Iris pigment epithelial cell (primary cell): ENCODE measurements at regions not wholly inside any gene's neighbourhood (a gene's known extent, or its start where the extent isn't known, plus 50 kb on each side); places are given as distances from the start of the nearest gene placed in this dataset.
A peak's percentile ranks its signal among the peaks of the same experiment; 100 is the strongest.
"Not testable (repeated sequence)": the region's sequence is repeated elsewhere in the genome, so short reads cannot be mapped to it uniquely, and the experiment has no call there.

Experiments
- DNase-seq: peaks from one replicate; pipeline ENCODE4 v3.0.0-alpha.2; 2011; ENCODE audit warnings: low read depth

DNA sequence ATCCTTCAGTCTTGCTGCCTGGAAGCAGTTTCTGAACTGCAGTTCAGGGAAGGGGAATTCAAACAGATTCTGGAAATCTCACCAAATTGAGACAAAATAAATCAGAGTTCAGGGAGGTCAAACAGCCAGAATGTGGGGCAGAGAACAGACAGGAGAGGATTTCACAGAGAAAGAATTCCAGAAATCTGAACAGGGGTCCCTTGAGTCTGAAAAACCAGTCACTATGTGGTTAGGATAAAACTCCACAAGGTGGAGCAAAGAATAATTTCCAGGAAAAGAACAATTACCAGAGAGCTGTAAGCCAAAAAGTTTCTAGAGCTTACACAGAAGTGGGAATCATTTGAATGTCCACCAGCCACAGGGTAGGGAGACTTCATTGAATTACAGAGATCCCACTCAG is 84.7 kb downstream of the URB2 start:
- DNase-seq, result no peak

- no peak for DNase-seq
These were observed 88.3 kb downstream of the URB2 start for GRCh38 chr1:229714306-229714705.

DNA sequence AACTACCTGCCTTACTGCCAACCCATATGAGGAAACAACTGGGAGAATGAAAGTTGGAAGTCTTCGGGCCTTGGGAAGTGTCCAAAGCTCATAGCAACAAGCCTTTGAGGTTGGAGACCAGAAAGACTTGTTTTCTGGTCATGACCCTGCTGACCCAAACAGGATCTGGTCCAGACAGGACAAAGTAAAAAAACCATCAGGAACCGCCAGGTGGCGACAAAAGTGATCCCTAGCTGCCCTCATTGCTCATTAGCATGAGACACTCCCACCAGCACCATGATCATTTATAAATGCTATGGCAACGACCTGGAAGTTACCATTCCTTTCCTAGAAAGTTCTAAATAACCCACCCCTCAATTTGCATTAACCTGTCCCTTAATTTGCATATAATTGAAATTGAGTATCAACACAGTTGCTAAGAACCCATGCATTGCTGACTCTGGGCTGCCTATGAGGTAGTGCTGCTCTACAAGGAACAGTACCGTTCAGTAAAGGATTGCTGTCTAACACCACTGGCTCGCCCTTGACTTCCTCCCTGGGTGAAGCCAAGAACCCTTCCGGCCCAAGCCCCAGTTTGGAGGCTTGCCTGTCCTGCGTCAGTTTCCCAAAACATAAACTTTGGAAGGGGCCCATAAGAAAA is 89.0 kb downstream of the URB2 start:
- peak; percentile 6 for DNase-seq

- DNase-seq, result peak; percentile 34
These were observed 90.0 kb downstream of the URB2 start for GRCh38 chr1:229716069-229716468.

DNA sequence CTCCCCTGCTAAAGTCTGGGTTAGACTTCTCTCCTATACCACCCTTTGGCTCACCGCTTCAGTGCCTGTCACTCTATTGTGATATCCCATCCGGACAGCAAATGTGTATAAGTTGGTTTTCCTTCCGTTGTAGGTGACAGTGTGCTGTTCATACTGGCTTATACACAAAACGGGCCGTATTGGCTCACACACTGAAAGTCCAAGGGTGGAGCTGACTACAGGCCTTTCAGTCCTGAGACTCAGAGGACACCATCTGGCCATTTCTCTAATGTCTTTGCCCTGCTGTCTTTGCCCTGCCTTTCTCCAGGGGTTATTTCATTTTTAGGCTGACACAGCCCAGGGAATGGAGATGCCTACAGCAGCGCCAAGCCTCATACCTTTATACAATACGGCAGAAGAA is 90.7 kb downstream of the URB2 start:
- DNase-seq, result no peak

DNA sequence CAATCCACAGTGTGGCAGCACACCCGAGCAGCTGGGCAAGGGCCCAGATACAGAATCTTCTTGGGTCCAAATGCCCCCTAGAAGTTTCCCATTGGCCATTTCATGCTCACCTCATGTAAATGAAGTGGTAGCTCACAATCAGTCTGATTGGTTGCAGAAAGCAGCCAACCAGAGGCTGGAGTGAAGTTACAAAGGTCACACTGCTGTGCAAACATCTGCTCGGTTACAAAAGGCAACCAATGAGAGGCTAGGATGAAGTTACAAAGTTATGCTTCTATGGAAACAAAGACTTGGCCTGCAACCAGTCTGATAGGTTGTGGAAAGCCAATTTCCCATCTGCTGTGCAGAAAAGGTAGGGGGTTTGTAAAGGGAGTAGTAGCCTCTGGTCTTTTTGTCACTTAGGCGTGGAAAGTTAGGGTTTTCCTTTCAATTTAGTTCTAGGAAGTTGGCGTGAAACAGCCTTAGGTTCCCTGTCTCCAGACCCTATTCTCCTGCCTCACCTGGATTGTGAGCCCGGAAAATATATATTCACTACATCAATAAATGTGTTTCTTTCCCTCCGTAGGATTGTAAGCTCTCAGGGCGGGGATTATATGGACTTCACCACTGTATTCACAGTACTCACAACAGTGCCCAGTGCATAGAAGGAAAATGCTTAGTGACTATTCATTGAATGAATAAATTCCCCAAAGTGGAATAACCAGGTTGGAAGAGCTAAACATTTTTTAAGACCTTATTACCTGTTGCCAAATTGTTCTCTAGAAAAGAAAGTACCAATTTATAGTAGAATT is 91.9 kb downstream of the URB2 start:
- DNase-seq, result no peak

GRCh38 chr1:229726061-229726460 is 100.0 kb downstream of the URB2 start:
- no peak for DNase-seq

- DNase-seq, result no peak
These were observed 103.9 kb downstream of the URB2 start for GRCh38 chr1:229729916-229730315.

DNA sequence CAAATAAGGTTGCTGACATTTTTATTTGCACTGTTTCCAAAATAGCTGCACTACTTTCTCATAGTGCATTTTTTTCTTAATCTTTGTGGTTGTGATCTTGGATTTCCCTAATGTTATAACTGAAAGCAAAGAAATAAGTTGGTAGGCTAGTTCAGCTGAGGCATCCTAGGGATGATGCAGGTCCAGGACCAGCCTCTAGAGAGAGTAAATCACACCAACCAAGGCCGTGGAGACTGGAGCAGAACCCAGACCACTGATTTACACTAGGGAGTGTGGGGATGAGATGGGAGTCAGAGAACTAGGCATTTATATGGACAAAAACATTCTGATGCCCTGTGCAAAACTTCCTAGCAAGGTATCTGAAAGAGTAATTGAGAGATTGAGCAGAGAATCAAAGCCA is 104.5 kb downstream of the URB2 start:
- DNase-seq, result no peak

GRCh38 chr1:229732061-229732460 is 106.0 kb downstream of the URB2 start:
- DNase-seq, result no peak

GRCh38 chr1:229736376-229736775 is 110.3 kb downstream of the URB2 start:
- no peak for DNase-seq

DNA sequence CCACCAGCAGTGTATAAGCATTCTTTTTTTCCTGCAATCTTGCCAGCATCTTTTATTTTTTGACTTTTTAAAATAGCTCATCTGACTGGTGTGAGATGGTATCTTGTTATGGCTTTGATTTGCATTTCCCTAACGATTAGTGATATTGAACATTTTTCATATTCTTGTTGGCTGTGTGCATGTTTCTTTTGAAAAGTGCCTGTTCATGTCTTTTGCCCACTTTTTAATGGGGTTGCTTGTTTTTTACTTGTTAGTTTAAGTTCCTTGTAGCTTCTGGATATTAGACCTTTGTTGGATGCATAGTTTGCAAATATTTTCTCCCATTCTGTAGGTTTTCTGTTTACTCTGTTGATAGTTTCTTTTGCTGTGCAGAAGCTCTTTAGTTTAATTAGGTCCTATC is 116.6 kb downstream of the URB2 start:
- DNase-seq, result not testable (repeated sequence)

DNA sequence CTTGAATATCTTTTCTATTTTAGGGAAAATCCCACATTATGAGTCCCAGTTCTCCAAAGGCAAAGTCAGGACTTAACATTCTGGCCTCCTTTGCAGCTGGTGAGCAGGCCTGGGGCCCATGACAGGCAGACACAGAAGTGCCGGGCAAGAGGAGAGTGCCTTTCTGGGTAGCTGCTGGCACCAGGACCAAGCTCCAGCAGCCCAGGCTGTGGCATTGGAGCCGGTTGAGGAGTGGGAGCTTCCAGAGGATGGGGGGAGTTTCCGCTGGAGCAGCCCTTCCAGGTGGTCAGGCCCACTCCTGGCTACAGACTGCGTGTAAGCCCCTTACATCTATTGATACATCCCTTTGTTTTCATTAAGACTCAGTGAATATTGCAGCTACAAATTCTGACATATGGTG is 123.9 kb downstream of the URB2 start:
- no peak for DNase-seq

DNA sequence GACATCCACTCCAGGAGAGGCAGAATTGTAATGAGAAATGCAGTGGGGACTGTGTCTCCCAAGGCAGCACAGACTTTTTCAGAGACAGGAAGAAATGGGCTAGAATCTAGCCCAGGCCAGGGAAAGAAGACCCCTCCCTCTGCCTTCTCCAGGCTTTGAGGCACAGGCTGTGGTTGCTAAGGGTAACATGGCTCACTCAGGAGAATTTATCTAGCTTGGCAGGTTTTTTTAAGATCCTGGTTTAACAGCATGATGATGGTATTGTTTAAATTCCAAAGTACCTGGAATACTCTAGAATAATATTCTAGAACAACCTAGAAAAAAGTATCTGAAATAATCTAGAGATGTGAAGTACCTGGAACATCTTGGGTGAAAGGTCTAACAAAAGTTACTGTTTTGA is 125.6 kb downstream of the URB2 start:
- no peak for DNase-seq

DNA sequence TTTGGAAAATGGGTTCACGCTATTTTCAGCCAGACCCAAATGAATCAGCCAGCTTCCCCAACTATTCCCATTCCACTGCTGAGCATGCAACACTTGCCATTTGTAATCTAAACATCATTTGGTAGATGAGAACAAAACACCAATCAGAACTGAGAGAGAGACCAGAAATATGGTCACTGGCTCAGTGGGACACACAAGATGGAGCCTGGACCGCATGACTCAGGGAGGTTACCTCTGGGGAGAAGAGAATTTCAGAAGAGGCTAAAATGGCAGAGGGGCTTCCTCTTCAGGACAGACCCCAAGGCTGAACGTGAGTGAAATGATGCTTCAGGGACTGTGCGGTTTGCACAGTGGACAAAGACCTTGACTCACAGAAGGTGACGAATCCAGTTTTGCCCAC is 126.6 kb downstream of the URB2 start:
- DNase-seq, result no peak

- no peak for DNase-seq
These were observed 127.9 kb downstream of the URB2 start for GRCh38 chr1:229753764-229754551.

DNA sequence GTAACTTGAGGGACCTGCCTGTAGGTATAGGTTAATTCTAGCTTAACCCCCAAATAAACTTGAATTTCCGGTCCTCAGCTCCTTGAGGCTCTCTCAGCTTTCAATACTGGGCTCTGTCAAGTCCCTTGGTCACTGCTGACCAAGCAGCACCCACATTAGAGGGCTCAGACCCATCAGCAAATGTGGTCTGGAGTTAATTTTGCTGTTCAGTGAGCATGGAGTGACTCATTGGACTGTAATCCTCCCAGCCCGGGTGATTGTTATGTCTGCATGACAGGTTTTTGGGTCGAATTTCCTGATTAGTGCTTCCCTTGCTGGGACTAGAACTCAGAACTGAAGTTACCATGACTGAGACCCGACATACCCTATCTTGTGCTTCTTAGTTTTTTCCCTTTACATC is 130.6 kb downstream of the URB2 start:
- peak; percentile 81 for DNase-seq

- DNase-seq, result no peak
These were observed 131.2 kb downstream of the URB2 start for GRCh38 chr1:229757226-229757625.

DNA sequence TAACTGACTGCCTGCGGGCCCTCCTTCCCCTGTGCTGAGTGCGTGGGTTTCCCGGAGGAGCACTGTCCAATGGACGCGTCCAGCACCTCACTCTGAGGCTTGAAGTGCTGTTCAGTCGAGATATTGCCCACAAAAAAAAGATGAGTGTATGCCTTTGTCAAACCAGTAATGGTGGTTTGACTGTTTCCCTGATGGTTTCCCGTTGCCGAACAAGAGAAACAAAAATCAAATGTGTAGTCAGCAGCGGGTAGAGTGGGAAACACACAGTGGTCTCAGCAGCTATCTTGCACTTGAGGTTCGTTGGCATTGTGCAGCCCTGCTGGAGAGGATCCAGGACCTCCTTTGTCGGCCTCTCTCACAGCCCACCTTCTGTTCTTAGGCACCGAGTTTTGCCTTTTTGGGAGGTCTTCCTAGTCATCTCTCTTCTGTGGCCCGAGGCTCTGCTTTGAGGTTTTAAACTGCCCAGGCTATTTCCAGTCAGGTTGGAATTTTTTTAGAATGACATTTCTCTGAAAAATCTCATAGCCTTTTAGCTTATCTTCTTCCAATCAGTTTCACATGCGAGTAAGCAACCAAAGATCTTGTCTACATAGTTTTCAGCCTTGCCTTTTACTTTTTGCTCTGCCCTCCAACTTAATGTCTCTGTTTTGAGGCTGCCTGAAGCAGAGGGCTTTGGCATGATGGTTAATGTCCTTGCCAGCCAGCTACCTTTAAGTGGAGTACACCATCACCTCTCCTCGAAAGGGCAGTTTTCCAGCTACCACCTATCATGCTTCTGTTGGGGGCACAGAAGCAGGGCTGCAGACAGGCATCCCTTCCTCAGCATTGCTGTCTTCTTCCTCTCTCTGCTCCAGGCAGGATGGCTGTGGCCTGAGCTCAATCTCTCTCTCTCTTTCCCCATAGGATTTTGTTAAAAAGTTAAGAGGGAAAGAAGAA is 132.3 kb downstream of the URB2 start:
- DNase-seq, result peak; percentile 19

- DNase-seq, result peak; percentile 36
These were observed 133.0 kb downstream of the URB2 start for GRCh38 chr1:229759037-229759435.

GRCh38 chr1:229759586-229759985 is 133.5 kb downstream of the URB2 start:
- DNase-seq, result no peak

DNA sequence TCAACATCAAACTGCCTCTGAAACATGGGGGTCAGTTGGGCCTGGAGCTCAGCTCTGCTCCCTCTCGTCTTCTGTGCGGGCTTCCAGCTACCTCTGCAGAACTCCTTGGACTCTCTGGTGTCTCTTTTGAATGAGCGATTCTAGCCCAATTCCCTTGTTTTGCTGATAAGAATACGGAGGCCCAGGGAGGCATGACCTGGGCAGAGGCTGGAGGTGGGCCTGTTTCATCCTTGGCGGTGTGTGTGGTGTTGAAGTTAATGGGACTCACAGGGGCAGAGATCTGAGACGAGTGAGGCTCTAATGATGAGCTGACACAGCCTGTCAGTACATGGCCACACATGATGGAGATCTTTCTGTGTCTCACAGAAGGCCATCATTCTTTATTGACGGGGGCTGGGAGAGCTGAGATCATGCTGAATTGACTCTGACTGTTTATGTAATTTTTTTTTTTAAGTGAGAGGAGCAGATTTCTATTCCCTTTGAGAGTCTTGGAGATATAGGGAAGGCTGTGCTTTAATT is 134.5 kb downstream of the URB2 start:
- no peak for DNase-seq
